ENCODE measurements at regions not wholly inside any gene's neighbourhood (a gene's known extent, or its start where the extent isn't known, plus 50 kb on each side); places are given as distances from the start of the nearest gene placed in this dataset.

GRCh38 chr2:11955884-11956291 lies 209.5 kb downstream of the LPIN1 start:
- DNase-seq: no peak

- no peak for DNase-seq
These were observed 216.4 kb downstream of the LPIN1 start for GRCh38 chr2:11962707-11963328.

GRCh38 chr2:11963966-11964365 lies 217.5 kb downstream of the LPIN1 start:
- DNase-seq: no peak

- DNase-seq: no peak
These were observed 221.6 kb downstream of the LPIN1 start for GRCh38 chr2:11967946-11968465.

GRCh38 chr2:11968521-11968920 lies 222.1 kb downstream of the LPIN1 start:
- no peak for DNase-seq

GRCh38 chr2:11969774-11970173 lies 223.3 kb downstream of the LPIN1 start:
- no peak for DNase-seq

- DNase-seq: no peak
These were observed 228.1 kb downstream of the LPIN1 start for GRCh38 chr2:11974573-11974972.

- no peak for DNase-seq
These were observed 228.9 kb downstream of the LPIN1 start for GRCh38 chr2:11975373-11975772.

- no peak for DNase-seq
These were observed 229.6 kb downstream of the LPIN1 start for GRCh38 chr2:11976073-11976472.

- no peak for DNase-seq
These were observed 231.5 kb downstream of the LPIN1 start for GRCh38 chr2:11977766-11978524.

GRCh38 chr2:11980809-11981208 lies 234.4 kb downstream of the LPIN1 start:
- no peak for DNase-seq

GRCh38 chr2:11983401-11983800 lies 237.0 kb downstream of the LPIN1 start:
- DNase-seq: no peak

GRCh38 chr2:11983870-11984269 lies 237.4 kb downstream of the LPIN1 start:
- DNase-seq: no peak

- DNase-seq: no peak
These were observed 238.1 kb downstream of the LPIN1 start for GRCh38 chr2:11984316-11985158.

- no peak for DNase-seq
These were observed 239.6 kb downstream of the LPIN1 start for GRCh38 chr2:11985817-11986566.

- no peak for DNase-seq
These were observed 240.7 kb downstream of the LPIN1 start for GRCh38 chr2:11987151-11987550.

- no peak for DNase-seq
These were observed 242.4 kb downstream of the LPIN1 start for GRCh38 chr2:11988691-11989353.

- no peak for DNase-seq
These were observed 242.9 kb downstream of the LPIN1 start for GRCh38 chr2:11989354-11989703.

GRCh38 chr2:11990576-11990975 lies 244.1 kb downstream of the LPIN1 start:
- no peak for DNase-seq

- no peak for DNase-seq
These were observed 247.3 kb downstream of the LPIN1 start for GRCh38 chr2:11993749-11994148.

- no peak for DNase-seq
These were observed 249.0 kb downstream of the LPIN1 start for GRCh38 chr2:11995456-11995855.

- no peak for DNase-seq
These were observed 250.2 kb downstream of the LPIN1 start for GRCh38 chr2:11996618-11997017.
